HEK293 (cell line): ENCODE measurements at regions not wholly inside any gene's neighbourhood (a gene's known extent, or its start where the extent isn't known, plus 50 kb on each side); places are given as distances from the start of the nearest gene placed in this dataset.

Experiments
- CTCF ChIA-PET: fragments of 350-600 bp; formaldehyde crosslinking; extraction: SDS; loops from one replicate; lab custom pipeline; 2021; ENCODE audit warnings: antibody characterized with exemption; lab: Yijun Ruan, JAX
- POLR2A ChIA-PET: fragments of 300-600 bp; formaldehyde crosslinking; extraction: SDS; loops from one replicate; lab custom pipeline; 2020; ENCODE audit warnings: antibody characterized with exemption, inconsistent platforms; lab: Yijun Ruan, JAX
- H3K27ac ChIP-seq: fragments of 200-500 bp; sonication (Bioruptor generic); 2 replicates; pipeline ENCODE4 v1.5.1; 2014; ENCODE audit warnings: low read depth, low read length, control low read depth, inconsistent platforms; ENCODE audit errors: extremely low read depth
- H3K36me3 ChIP-seq, 2 experiments: fragments of 200-500 bp in 1 of 2; sonication (Bioruptor generic) in 1 of 2; 1 replicate in 1 of 2; 2 replicates in 1 of 2; pipeline ENCODE4 v1.5.1; 2014 to 2017; ENCODE audit warnings: inconsistent platforms in 2 of 2, low read length in 2 of 2; ENCODE audit not compliant: control insufficient read depth in 2 of 2, insufficient read depth in 1 of 2
- H3K4me1 ChIP-seq: fragments of 200-500 bp; sonication (Bioruptor generic); 2 replicates; pipeline ENCODE4 v1.5.1; 2014; ENCODE audit warnings: mild to moderate bottlenecking, low read length, inconsistent platforms; ENCODE audit not compliant: control insufficient read depth, insufficient read depth
- H3K4me3 ChIP-seq: 2 replicates; pipeline ENCODE4 v1.5.1; 2011; ENCODE audit warnings: low read depth, mild to moderate bottlenecking, control low read depth, low read length, moderate library complexity
- H3K9me3 ChIP-seq: fragments of 200-500 bp; sonication (Bioruptor generic); 2 replicates; pipeline ENCODE4 v1.5.1; 2014; ENCODE audit warnings: low read depth, low read length, inconsistent platforms; ENCODE audit not compliant: control insufficient read depth, insufficient read depth
- KLF9 ChIP-seq: fragments of 450-650 bp; formaldehyde crosslinking; IDR thresholded peaks from 2 replicates; pipeline ENCODE4 v1.5.1; 2016; ENCODE audit warnings: missing biosample characterization, missing genetic modification characterization, low read depth
- PBX3 ChIP-seq: sonication (generic); formaldehyde crosslinking; IDR thresholded peaks from 2 replicates; pipeline ENCODE4 v1.8.1; 2022; ENCODE audit warnings: mild to moderate bottlenecking, moderate library complexity, missing genetic modification reagents
- PRDM4 ChIP-seq: fragments of 450-650 bp; formaldehyde crosslinking; IDR thresholded peaks from 2 replicates; pipeline ENCODE4 v1.5.1; 2017; ENCODE audit warnings: missing biosample characterization, missing genetic modification characterization
- WT1 ChIP-seq: fragments of 450-650 bp; formaldehyde crosslinking; IDR thresholded peaks from 2 replicates; pipeline ENCODE4 v1.5.1; 2016; ENCODE audit warnings: missing biosample characterization, missing genetic modification characterization
- ZBTB20 ChIP-seq: fragments of 450-650 bp; formaldehyde crosslinking; IDR thresholded peaks from 2 replicates; pipeline ENCODE4 v1.5.1; 2016; ENCODE audit warnings: missing biosample characterization, missing genetic modification characterization
- ZBTB7A ChIP-seq: fragments of 450-650 bp; formaldehyde crosslinking; IDR thresholded peaks from 2 replicates; pipeline ENCODE4 v1.5.1; 2016; ENCODE audit warnings: low read depth, missing biosample characterization, missing genetic modification characterization
- ZBTB8A ChIP-seq: fragments of 450-650 bp; formaldehyde crosslinking; IDR thresholded peaks from 2 replicates; pipeline ENCODE4 v1.5.1; 2016; ENCODE audit warnings: missing biosample characterization, missing genetic modification characterization
- ZEB2 ChIP-seq: fragments of 450-650 bp; formaldehyde crosslinking; IDR thresholded peaks from 2 replicates; pipeline ENCODE4 v1.5.1; 2016; ENCODE audit warnings: missing biosample characterization, missing genetic modification characterization
- ZNF174 ChIP-seq: fragments of 450-650 bp; formaldehyde crosslinking; IDR thresholded peaks from 2 replicates; pipeline ENCODE4 v1.5.0; 2017; ENCODE audit warnings: missing biosample characterization, mild to moderate bottlenecking, missing genetic modification characterization
- ZNF350 ChIP-seq: fragments of 450-650 bp; formaldehyde crosslinking; IDR thresholded peaks from 2 replicates; pipeline ENCODE4 v1.5.0; 2017; ENCODE audit warnings: missing biosample characterization, mild to moderate bottlenecking, missing genetic modification characterization
- ZNF362 ChIP-seq: fragments of 450-650 bp; formaldehyde crosslinking; IDR thresholded peaks from 2 replicates; pipeline ENCODE4 v1.5.1; 2016; ENCODE audit warnings: missing biosample characterization, missing genetic modification characterization
- ZNF404 ChIP-seq: fragments of 450-650 bp; formaldehyde crosslinking; IDR thresholded peaks from 2 replicates; pipeline ENCODE4 v1.5.1; 2017; ENCODE audit warnings: missing biosample characterization, missing genetic modification characterization
- ZNF423 ChIP-seq: fragments of 450-650 bp; formaldehyde crosslinking; IDR thresholded peaks from 2 replicates; pipeline ENCODE4 v1.5.1; 2016; ENCODE audit warnings: missing biosample characterization, missing genetic modification characterization
- ZNF518A ChIP-seq: fragments of 450-650 bp; formaldehyde crosslinking; conservative IDR thresholded peaks from 2 replicates; pipeline ENCODE4 v1.5.1; 2016; ENCODE audit warnings: low read depth, missing biosample characterization, missing genetic modification characterization
- ZNF548 ChIP-seq: fragments of 450-650 bp; formaldehyde crosslinking; IDR thresholded peaks from 2 replicates; pipeline ENCODE4 v1.5.1; 2016; ENCODE audit warnings: missing biosample characterization, missing genetic modification characterization
- ZNF549 ChIP-seq: fragments of 450-650 bp; IDR thresholded peaks from 2 replicates; pipeline ENCODE4 v1.5.1; 2018; ENCODE audit warnings: missing biosample characterization, missing genetic modification characterization, mild to moderate bottlenecking, inconsistent platforms, moderate library complexity
- ZNF707 ChIP-seq: fragments of 450-650 bp; formaldehyde crosslinking; IDR thresholded peaks from 2 replicates; pipeline ENCODE4 v1.5.1; 2016; ENCODE audit warnings: missing biosample characterization, missing genetic modification characterization
- ZNF785 ChIP-seq: fragments of 450-650 bp; formaldehyde crosslinking; IDR thresholded peaks from 2 replicates; pipeline ENCODE4 v1.5.1; 2016; ENCODE audit warnings: missing biosample characterization, missing genetic modification characterization
- ZNF830 ChIP-seq: fragments of 450-650 bp; IDR thresholded peaks from 2 replicates; pipeline ENCODE4 v1.5.0; 2018; ENCODE audit warnings: missing biosample characterization, missing genetic modification characterization, low read depth, mild to moderate bottlenecking, moderate library complexity

GRCh38 chr15:47824147-47824546 lies 106.8 kb downstream of the SEMA6D start:
- ChIA-PET CTCF (interaction anchor here (0.6 to 0.9 kb wide), 2 partner anchors 13 to 164 kb away, joined by 3 read pairs; no protein-coding TSS in a partner anchor), POLR2A (no interaction called here)
- H3K4me1 ChIP-seq = no peaks in the 10 kb centered on the region
- TF ChIP-seq ZNF549 (tag by site-specific recombination) = no peak
- no peak for TF ChIP-seq ZNF362 (tag by site-specific recombination)
- no peak for TF ChIP-seq ZNF707
- TF ChIP-seq ZNF518A (tag by site-specific recombination) = no peak
- TF ChIP-seq ZNF174 = no peak
- TF ChIP-seq ZNF350 (tag by site-specific recombination) = no peak
- TF ChIP-seq ZNF785 (tag by site-specific recombination) = no peak
- TF ChIP-seq ZNF548 (tag by site-specific recombination) = no peak
- TF ChIP-seq KLF9 = no peak
- no peak for TF ChIP-seq ZNF423 (tag by site-specific recombination)
- TF ChIP-seq ZNF404 (tag by site-specific recombination) = no peak
- no peak for TF ChIP-seq ZBTB20
- TF ChIP-seq PBX3 = no peak
- TF ChIP-seq WT1 (tag by site-specific recombination) = no peak
- no peak for TF ChIP-seq ZBTB7A (tag by site-specific recombination)
- TF ChIP-seq ZNF830 (tag by site-specific recombination) = no peak
- no peak for TF ChIP-seq ZEB2
- TF ChIP-seq ZBTB8A (tag by site-specific recombination) = no peak
- no peak for TF ChIP-seq PRDM4 (tag by site-specific recombination)
- H3K9me3 ChIP-seq = no peaks in the 10 kb centered on the region
- no peaks in the 10 kb centered on the region for H3K36me3 ChIP-seq
- H3K27ac ChIP-seq = no peak overlapping the region
- no peak overlapping the region for H3K4me3 ChIP-seq
